DOHH2 (cell line): ENCODE measurements at regions not wholly inside any gene's neighbourhood (a gene's known extent, or its start where the extent isn't known, plus 50 kb on each side); places are given as distances from the start of the nearest gene placed in this dataset.
"Not testable (repeated sequence)": the region's sequence is repeated elsewhere in the genome, so short reads cannot be mapped to it uniquely, and the experiment has no call there.

Source experiments
- H3F3A ChIP-seq: fragments of 200-600 bp; sonication (generic), shearing (Covaris generic); 2 replicates; pipeline ENCODE4 v1.6.0; 2016; ENCODE audit warnings: antibody characterized with exemption, mild to moderate bottlenecking; ENCODE audit not compliant: control insufficient read depth, insufficient read depth
- H3K27ac ChIP-seq: fragments of 200-600 bp; sonication (generic); 2 replicates; pipeline ENCODE4 v1.5.1; 2014; ENCODE audit warnings: low read depth, mild to moderate bottlenecking, low read length, moderate library complexity
- H3K27me3 ChIP-seq: fragments of 200-600 bp; sonication (generic); 2 replicates; pipeline ENCODE4 v1.6.1; 2014; ENCODE audit warnings: mild to moderate bottlenecking, low read length, mixed read lengths; ENCODE audit not compliant: control insufficient read depth
- H3K36me3 ChIP-seq: fragments of 200-600 bp; sonication (generic); 2 replicates; pipeline ENCODE4 v1.6.1; 2014; ENCODE audit warnings: mild to moderate bottlenecking, low read length, moderate library complexity, mixed read lengths; ENCODE audit not compliant: control insufficient read depth
- H3K4me1 ChIP-seq: fragments of 200-600 bp; sonication (generic); 2 replicates; pipeline ENCODE4 v1.6.1; 2014; ENCODE audit warnings: mild to moderate bottlenecking, low read length, mixed read lengths; ENCODE audit not compliant: control insufficient read depth
- H3K4me2 ChIP-seq: fragments of 200-600 bp; sonication (generic); 2 replicates; pipeline ENCODE4 v1.6.0; 2014; ENCODE audit warnings: mild to moderate bottlenecking, low read length, moderate library complexity
- H3K4me3 ChIP-seq: fragments of 200-600 bp; sonication (generic); 2 replicates; pipeline ENCODE4 v1.5.1; 2014; ENCODE audit warnings: mild to moderate bottlenecking, low read length, mixed read lengths
- H3K79me2 ChIP-seq: fragments of 200-600 bp; sonication (generic); 2 replicates; pipeline ENCODE4 v1.6.1; 2014; ENCODE audit warnings: mild to moderate bottlenecking, low read length, mixed read lengths; ENCODE audit not compliant: control insufficient read depth
- H3K9me2 ChIP-seq: fragments of 200-600 bp; sonication (generic); replicated peaks from 2 replicates; pipeline ENCODE4 v1.6.1; 2014; ENCODE audit warnings: mild to moderate bottlenecking, low read length, mixed read lengths; ENCODE audit not compliant: control insufficient read depth
- H3K9me3 ChIP-seq: fragments of 200-600 bp; sonication (generic); 2 replicates; pipeline ENCODE4 v1.6.1; 2014; ENCODE audit warnings: antibody characterized with exemption, low read length, mixed read lengths; ENCODE audit not compliant: control insufficient read depth, insufficient read depth
- H4K20me1 ChIP-seq: fragments of 200-600 bp; sonication (generic); 2 replicates; pipeline ENCODE4 v1.6.0; 2014; ENCODE audit warnings: low read depth, mild to moderate bottlenecking, antibody characterized with exemption, low read length, moderate library complexity; ENCODE audit not compliant: control insufficient read depth, insufficient read depth
- CTCF ChIP-seq: fragments of 200-600 bp; sonication (generic); IDR thresholded peaks from one replicate; pipeline ENCODE4 v1.5.1; 2014; ENCODE audit warnings: antibody characterized with exemption, mild to moderate bottlenecking, low read depth, low read length; ENCODE audit not compliant: poor library complexity, severe bottlenecking
- EZH2phosphoT487 ChIP-seq: fragments of 200-600 bp; sonication (generic); IDR thresholded peaks from 2 replicates; pipeline ENCODE4 v1.6.1; 2017; ENCODE audit warnings: borderline replicate concordance, mild to moderate bottlenecking, antibody characterized with exemption, low read length, moderate library complexity, mixed read lengths

GRCh38 chr4:154029171-154029570 lies 240.3 kb upstream of the SFRP2 start:
- Histone ChIP-seq H3K79me2 (no peaks in the 10 kb centered on the region), H3K27ac (no peak overlapping the region), H4K20me1 (no peaks in the 10 kb centered on the region), H3K4me2 (no peak overlapping the region), H3K36me3 (no peaks in the 10 kb centered on the region), H3F3A (no peaks in the 10 kb centered on the region), H3K9me3 (no peaks in the 10 kb centered on the region), H3K9me2 (no peaks in the 10 kb centered on the region), H3K4me1 (no peaks in the 10 kb centered on the region), H3K27me3 (no peaks in the 10 kb centered on the region), H3K4me3 (no peak overlapping the region)
- TF ChIP-seq CTCF = no peak
- TF ChIP-seq EZH2phosphoT487 = no peak

GRCh38 chr4:154025110-154025509 lies 236.2 kb upstream of the SFRP2 start:
- TF ChIP-seq EZH2phosphoT487 (no peak), CTCF (no peak)
- Histone ChIP-seq H3K79me2 (no peaks in the 10 kb centered on the region), H3K36me3 (no peaks in the 10 kb centered on the region), H3K4me2 (no peak overlapping the region), H4K20me1 (no peaks in the 10 kb centered on the region), H3K27me3 (no peaks in the 10 kb centered on the region), H3K9me2 (no peaks in the 10 kb centered on the region), H3F3A (no peaks in the 10 kb centered on the region), H3K4me1 (no peaks in the 10 kb centered on the region), H3K9me3 (no peaks in the 10 kb centered on the region), H3K4me3 (no peak overlapping the region), H3K27ac (no peak overlapping the region)

- Histone ChIP-seq H3K9me3 (no peaks in the 10 kb centered on the region), H3K36me3 (no peaks in the 10 kb centered on the region), H4K20me1 (no peaks in the 10 kb centered on the region), H3K79me2 (no peaks in the 10 kb centered on the region), H3K9me2 (no peaks in the 10 kb centered on the region), H3K4me1 (0 out of 2 replicates have a peak, but pooled peaks cover 4% of the 10 kb centered on the region), H3K4me2 (no peak overlapping the region), H3K27me3 (no peaks in the 10 kb centered on the region), H3K27ac (no peak overlapping the region), H3F3A (no peaks in the 10 kb centered on the region), H3K4me3 (no peak overlapping the region)
- TF ChIP-seq CTCF (peak; percentile 9), EZH2phosphoT487 (no peak)
Observed at GRCh38 chr4:154024097-154024694, 235.3 kb upstream of the SFRP2 start.

GRCh38 chr4:154023671-154024070 lies 234.8 kb upstream of the SFRP2 start:
- H3K79me2 ChIP-seq, H3K27ac ChIP-seq, H3K9me2 ChIP-seq, H3K36me3 ChIP-seq, H3K4me3 ChIP-seq, H3K4me2 ChIP-seq, H3K4me1 ChIP-seq, H4K20me1 ChIP-seq, H3K9me3 ChIP-seq, H3K27me3 ChIP-seq, H3F3A ChIP-seq: not testable (repeated sequence)
